ENCODE measurements at regions not wholly inside any gene's neighbourhood (a gene's known extent, or its start where the extent isn't known, plus 50 kb on each side); places are given as distances from the start of the nearest gene placed in this dataset.

- TF ChIP-seq GATA2 (IDR thresholded peaks at IDR 0.05; ENCODE audit: low read depth, low read length) = no peak
- no peak for TF ChIP-seq GATA3 (IDR thresholded peaks at IDR 0.05; ENCODE audit: low read depth, low read length)
Observed at GRCh38 chr10:9992661-9993060, 1025.0 kb upstream of the CELF2 start.

- no peak for TF ChIP-seq GATA3 (IDR thresholded peaks at IDR 0.05; ENCODE audit: low read depth, low read length)
- no peak for TF ChIP-seq GATA2 (IDR thresholded peaks at IDR 0.05; ENCODE audit: low read depth, low read length)
Observed at GRCh38 chr10:9994131-9994530, 1023.5 kb upstream of the CELF2 start.

GRCh38 chr10:9999627-10000026, 1018.0 kb upstream of the CELF2 start:
- TF ChIP-seq GATA3 (IDR thresholded peaks at IDR 0.05; ENCODE audit: low read depth, low read length) (no peak), GATA2 (IDR thresholded peaks at IDR 0.05; ENCODE audit: low read depth, low read length) (no peak)

DNA sequence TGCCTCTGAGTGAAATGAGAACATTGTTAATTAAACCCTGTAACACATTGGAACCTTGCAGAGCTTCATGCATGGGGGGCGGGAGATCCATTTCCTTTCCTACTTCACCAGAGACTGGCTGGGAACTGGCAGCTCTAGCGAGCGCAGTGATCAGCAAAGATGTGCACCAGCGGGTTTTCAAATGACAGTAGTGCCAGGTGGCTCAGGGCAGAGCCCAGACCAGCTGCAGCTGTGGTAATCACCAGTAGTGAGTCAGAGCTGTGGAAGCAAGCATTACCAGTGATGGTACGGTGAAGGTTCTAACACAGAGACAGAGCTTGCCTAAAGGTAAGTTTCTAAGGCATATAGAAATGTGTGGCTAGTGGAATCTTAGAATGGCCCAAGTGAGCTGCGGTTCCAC, 1009.7 kb upstream of the CELF2 start:
- no peak for TF ChIP-seq GATA2 (IDR thresholded peaks at IDR 0.05; ENCODE audit: low read depth, low read length)
- no peak for TF ChIP-seq GATA3 (IDR thresholded peaks at IDR 0.05; ENCODE audit: low read depth, low read length)

DNA sequence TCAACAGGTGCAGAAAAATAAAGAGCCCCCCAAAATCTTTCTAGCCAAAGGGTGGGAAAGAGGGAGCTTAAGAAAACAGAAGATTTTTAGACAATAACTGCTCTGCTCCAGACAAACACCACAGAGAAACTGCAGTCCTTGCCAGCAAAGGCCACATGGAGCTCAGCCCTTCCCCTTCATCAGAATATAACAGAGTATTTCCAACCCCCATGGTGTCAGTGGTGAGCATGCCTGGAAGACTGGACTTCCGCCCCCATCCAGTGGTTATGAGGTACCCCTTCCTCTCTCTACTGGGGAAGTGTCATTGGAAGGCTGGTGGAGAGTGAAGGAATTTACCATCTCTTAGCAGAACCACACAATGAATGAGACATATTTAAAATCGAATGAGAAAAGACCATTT, 1007.3 kb upstream of the CELF2 start:
- TF ChIP-seq GATA2 (IDR thresholded peaks at IDR 0.05; ENCODE audit: low read depth, low read length) = no peak

DNA sequence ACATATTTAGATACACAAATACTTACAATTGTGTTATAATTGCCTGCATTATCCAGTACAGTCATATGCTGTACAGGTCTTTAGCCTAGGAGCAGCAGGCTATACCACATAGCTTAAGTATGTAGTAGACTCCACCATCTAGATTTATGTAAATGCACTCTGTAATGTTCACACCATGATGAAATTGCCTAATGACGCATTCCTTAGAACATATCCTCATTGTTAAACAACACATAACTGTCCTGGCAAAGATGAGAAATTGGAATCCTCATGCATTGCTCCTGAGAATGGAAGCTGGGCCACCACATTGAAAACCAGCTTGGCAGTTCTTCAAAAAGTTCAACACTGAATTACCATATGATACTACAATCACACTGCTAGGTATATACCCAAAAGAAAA, 1002.8 kb upstream of the CELF2 start:
- TF ChIP-seq GATA3 (IDR thresholded peaks at IDR 0.05; ENCODE audit: low read depth, low read length) = no peak
- TF ChIP-seq GATA2 (IDR thresholded peaks at IDR 0.05; ENCODE audit: low read depth, low read length) = no peak

- TF ChIP-seq GATA2 (IDR thresholded peaks at IDR 0.05; ENCODE audit: low read depth, low read length) = no peak
- no peak for TF ChIP-seq GATA3 (IDR thresholded peaks at IDR 0.05; ENCODE audit: low read depth, low read length)
Observed at GRCh38 chr10:10017716-10018115, 1000.0 kb upstream of the CELF2 start.

DNA sequence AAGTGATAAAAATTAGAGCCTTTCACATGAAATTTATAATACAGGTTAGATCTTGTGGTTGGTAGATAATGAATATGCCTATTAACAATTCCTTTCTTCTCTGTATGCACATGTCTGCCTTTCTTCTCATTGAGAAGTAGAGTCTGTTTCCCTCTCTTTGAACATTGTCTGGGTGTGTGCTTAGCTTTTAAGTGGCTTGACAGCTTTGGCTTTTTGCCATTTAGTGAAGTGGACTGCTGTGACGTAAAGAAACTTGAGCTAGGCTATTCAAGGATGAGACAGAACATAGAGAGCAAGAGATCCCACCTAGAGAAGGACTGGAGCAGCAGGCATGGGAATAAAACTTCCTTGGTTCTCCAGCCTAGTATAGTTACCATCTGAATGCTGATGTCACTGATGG, 996.7 kb upstream of the CELF2 start:
- TF ChIP-seq GATA3 (IDR thresholded peaks at IDR 0.05; ENCODE audit: low read depth, low read length) = no peak
- TF ChIP-seq GATA2 (IDR thresholded peaks at IDR 0.05; ENCODE audit: low read depth, low read length) = no peak

DNA sequence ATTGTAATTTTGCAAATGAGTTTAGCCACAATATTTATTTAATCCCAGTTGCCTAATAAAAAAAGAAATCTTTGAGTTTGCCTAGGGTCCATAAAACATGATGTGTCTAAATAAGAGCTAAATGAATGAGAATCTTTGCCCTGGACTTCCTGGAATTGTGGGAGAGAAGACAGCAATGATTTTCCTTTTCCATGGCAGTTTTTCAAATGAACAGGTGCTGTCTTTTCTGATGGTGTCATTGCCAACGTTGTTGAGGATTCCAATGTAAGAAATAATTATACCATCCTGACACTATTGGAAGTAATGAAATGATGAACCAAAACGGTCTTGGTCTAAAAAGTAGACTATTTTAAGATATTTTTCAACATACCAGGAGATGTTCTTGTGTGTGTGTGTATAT, 984.7 kb upstream of the CELF2 start:
- no peak for TF ChIP-seq GATA3 (IDR thresholded peaks at IDR 0.05; ENCODE audit: low read depth, low read length)
- no peak for TF ChIP-seq GATA2 (IDR thresholded peaks at IDR 0.05; ENCODE audit: low read depth, low read length)

DNA sequence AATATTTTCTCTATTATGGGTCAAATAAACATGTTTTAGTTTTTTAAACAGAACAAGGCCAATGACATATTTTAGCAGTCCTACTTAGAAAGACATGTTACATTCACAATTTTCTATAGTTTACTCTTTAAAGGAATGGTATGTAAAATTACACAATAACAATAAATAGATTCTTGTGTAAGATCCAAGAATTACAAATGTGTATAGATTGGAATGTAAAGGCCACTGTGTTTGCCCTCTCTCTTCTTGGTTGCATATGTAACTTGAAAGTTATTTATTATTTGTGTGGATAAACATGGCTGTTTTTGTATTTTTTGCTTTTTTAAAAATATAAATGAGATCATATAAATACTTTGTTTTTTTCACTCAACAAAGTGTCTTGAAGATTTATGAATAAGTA, 979.3 kb upstream of the CELF2 start:
- TF ChIP-seq GATA3 (IDR thresholded peaks at IDR 0.05; ENCODE audit: low read depth, low read length) = no peak
- TF ChIP-seq GATA2 (IDR thresholded peaks at IDR 0.05; ENCODE audit: low read depth, low read length) = no peak

- TF ChIP-seq GATA3 (IDR thresholded peaks at IDR 0.05; ENCODE audit: low read depth, low read length) (no peak), GATA2 (IDR thresholded peaks at IDR 0.05; ENCODE audit: low read depth, low read length) (no peak)
Observed at GRCh38 chr10:10039595-10039994, 978.1 kb upstream of the CELF2 start.

GRCh38 chr10:10043083-10043482, 974.6 kb upstream of the CELF2 start:
- no peak for TF ChIP-seq GATA3 (IDR thresholded peaks at IDR 0.05; ENCODE audit: low read depth, low read length)
- TF ChIP-seq GATA2 (IDR thresholded peaks at IDR 0.05; ENCODE audit: low read depth, low read length) = no peak

DNA sequence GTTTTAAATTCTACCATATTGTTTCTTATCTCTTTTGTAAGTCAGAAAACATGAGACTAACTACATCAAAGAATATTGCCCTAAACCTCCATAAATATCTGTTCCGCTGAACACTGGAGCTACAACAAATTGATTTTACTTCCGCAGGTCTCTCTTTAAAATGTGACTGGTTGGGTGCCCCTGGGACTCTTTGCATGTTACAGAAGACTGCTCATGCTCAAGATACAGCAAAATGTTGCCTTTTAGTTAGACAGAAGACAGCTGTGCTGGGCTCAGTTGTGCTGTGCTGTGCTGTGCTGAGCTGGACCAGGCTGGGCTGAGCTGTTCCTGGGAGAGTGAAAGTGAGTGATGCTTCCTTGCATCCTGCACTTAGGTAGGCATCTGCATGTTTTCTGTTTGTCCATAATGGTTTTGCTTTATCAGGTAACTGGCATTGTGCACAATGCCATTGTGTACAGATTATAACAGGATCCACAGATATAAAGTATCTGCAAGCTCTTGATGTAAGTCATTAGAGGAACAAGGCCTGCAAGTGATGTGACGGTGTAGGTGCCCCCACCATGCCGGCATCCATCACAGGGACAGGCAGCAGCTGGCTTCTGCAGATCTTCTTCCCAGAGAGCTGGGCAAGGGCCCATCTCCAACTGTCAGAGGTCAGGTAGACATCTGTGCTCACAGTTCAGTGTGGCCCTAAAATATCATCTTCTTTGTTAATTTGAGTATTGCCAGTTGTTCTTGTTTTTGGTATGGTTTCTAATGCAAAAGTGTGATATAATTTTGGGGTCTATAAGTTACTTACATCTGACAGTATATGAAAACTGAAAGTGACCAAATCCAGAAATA, 972.5 kb upstream of the CELF2 start:
- TF ChIP-seq GATA2 (IDR thresholded peaks at IDR 0.05; ENCODE audit: low read depth, low read length) (no peak), GATA3 (IDR thresholded peaks at IDR 0.05; ENCODE audit: low read depth, low read length) (no peak)

- TF ChIP-seq GATA3 (IDR thresholded peaks at IDR 0.05; ENCODE audit: low read depth, low read length) = no peak
- TF ChIP-seq GATA2 (IDR thresholded peaks at IDR 0.05; ENCODE audit: low read depth, low read length) = no peak
Observed at GRCh38 chr10:10045765-10046028, 972.0 kb upstream of the CELF2 start.

GRCh38 chr10:10047426-10047825, 970.2 kb upstream of the CELF2 start:
- TF ChIP-seq GATA3 (IDR thresholded peaks at IDR 0.05; ENCODE audit: low read depth, low read length) (no peak), GATA2 (IDR thresholded peaks at IDR 0.05; ENCODE audit: low read depth, low read length) (no peak)

DNA sequence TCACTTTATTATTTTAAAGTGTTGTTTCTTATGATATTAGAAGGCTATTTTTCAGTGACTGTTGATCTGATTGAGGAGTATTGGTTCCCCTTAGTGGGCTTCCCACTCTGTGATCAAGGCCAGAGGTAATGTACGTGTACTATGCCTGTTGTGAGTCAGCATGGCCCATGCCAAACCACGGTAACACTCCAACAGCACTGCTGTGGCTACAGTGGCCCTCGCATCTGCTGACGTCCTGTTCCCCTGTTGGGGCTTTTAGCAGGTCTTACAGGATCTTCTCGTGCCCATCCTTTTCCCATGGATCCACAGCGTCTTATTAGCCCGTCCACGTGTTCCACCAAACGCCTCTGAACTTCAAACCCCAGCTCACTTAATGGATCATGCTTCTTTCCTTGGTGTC, 964.6 kb upstream of the CELF2 start:
- TF ChIP-seq GATA3 (IDR thresholded peaks at IDR 0.05; ENCODE audit: low read depth, low read length) (no peak), GATA2 (IDR thresholded peaks at IDR 0.05; ENCODE audit: low read depth, low read length) (no peak)

All from SH-SY5Y (cell line).